PFSK-1 (cell line): ENCODE measurements at regions not wholly inside any gene's neighbourhood (a gene's known extent, or its start where the extent isn't known, plus 50 kb on each side); places are given as distances from the start of the nearest gene placed in this dataset.

Experiments
- POLR2AphosphoS5 ChIP-seq: IDR thresholded peaks from 2 replicates; pipeline ENCODE4 v1.6.1; 2012; ENCODE audit warnings: low read depth, mild to moderate bottlenecking, control low read depth, low read length, moderate library complexity
- REST ChIP-seq, 2 experiments: IDR thresholded peaks; 2 replicates each; pipeline versions ENCODE4 v1.6.1 to v1.8.0; 2011 to 2012; ENCODE audit warnings: low read depth in 2 of 2, low read length in 2 of 2, control low read depth in 1 of 2, inconsistent platforms in 1 of 2, mild to moderate bottlenecking in 1 of 2, moderate library complexity in 1 of 2; ENCODE audit not compliant: insufficient read depth in 1 of 2
- SIN3A ChIP-seq: IDR thresholded peaks from 2 replicates; pipeline ENCODE4 v1.6.1; 2012; ENCODE audit warnings: mild to moderate bottlenecking, low read length, moderate library complexity, borderline replicate concordance; ENCODE audit not compliant: insufficient read depth

DNA sequence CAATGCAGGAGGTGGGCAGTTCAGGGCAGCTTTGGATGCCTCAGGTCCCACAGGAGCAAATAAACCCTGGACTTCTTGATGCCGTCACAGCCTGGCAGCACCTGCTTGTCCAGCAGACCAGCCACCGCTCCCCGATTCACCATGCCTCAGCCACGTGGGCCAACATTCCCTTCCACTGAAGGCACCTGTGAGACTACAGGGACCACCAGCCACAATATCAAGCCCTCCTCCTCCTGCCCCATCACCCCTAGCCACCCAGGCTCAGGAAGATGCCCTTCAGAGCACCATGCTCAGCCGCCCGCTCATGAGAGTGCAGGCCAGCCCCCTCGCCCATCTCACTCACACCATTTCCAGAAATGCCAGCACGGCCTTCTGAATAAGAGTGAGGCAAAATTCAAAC lies 234.7 kb downstream of the SYK start:
- no peak for TF ChIP-seq REST (IDR thresholded peaks at IDR 0.05; ENCODE audit: insufficient read depth in 1 of 2, low read depth in 2 of 2, low read length in 2 of 2)
- TF ChIP-seq POLR2AphosphoS5: no peak
- no peak for TF ChIP-seq SIN3A
